OCI-LY1 (cell line): ENCODE measurements at regions not wholly inside any gene's neighbourhood (a gene's known extent, or its start where the extent isn't known, plus 50 kb on each side); places are given as distances from the start of the nearest gene placed in this dataset.

Source experiments
- H2AFZ ChIP-seq: fragments of 200-600 bp; sonication (generic), shearing (Covaris generic); 2 replicates; pipeline ENCODE4 v1.6.0; 2014; ENCODE audit warnings: antibody characterized with exemption, mild to moderate bottlenecking, low read length
- H3F3A ChIP-seq: fragments of 200-600 bp; sonication (generic), shearing (Covaris generic); 2 replicates; pipeline ENCODE4 v1.6.0; 2014; ENCODE audit warnings: mild to moderate bottlenecking, antibody characterized with exemption, low read length, moderate library complexity; ENCODE audit not compliant: insufficient read depth
- H3K27ac ChIP-seq: fragments of 200-600 bp; sonication (generic); 2 replicates; pipeline ENCODE4 v1.5.1; 2014; ENCODE audit warnings: low read length, mixed run types, mild to moderate bottlenecking, low read depth; ENCODE audit not compliant: poor library complexity, severe bottlenecking
- H3K27me3 ChIP-seq: fragments of 200-600 bp; sonication (generic); 2 replicates; pipeline ENCODE4 v1.6.0; 2014; ENCODE audit warnings: antibody characterized with exemption, mild to moderate bottlenecking, low read length, moderate library complexity; ENCODE audit not compliant: insufficient read depth
- H3K36me3 ChIP-seq: fragments of 200-600 bp; sonication (generic); 2 replicates; pipeline ENCODE4 v1.6.1; 2014; ENCODE audit warnings: mild to moderate bottlenecking, antibody characterized with exemption, low read length, moderate library complexity, mixed read lengths; ENCODE audit not compliant: insufficient read depth
- H3K4me1 ChIP-seq: fragments of 200-600 bp; sonication (generic); 2 replicates; pipeline ENCODE4 v1.5.1; 2014; ENCODE audit warnings: mild to moderate bottlenecking, low read length, moderate library complexity; ENCODE audit not compliant: insufficient read depth, severe bottlenecking
- H3K4me2 ChIP-seq: fragments of 200-600 bp; sonication (generic), shearing (Covaris generic); 2 replicates; pipeline ENCODE4 v1.6.1; 2014; ENCODE audit warnings: low read length
- H3K4me3 ChIP-seq: fragments of 200-600 bp; sonication (generic); 2 replicates; pipeline ENCODE4 v1.5.1; 2014; ENCODE audit warnings: low read length, low read depth, mild to moderate bottlenecking, mixed read lengths; ENCODE audit not compliant: poor library complexity, severe bottlenecking
- H3K79me2 ChIP-seq: fragments of 200-600 bp; shearing (Covaris generic); 2 replicates; pipeline ENCODE4 v1.6.1; 2016; ENCODE audit warnings: mixed run types, low read length, mixed read lengths; ENCODE audit not compliant: insufficient read depth
- H3K9ac ChIP-seq: fragments of 200-600 bp; sonication (generic), shearing (Covaris generic); 2 replicates; pipeline ENCODE4 v1.6.1; 2014; ENCODE audit warnings: mild to moderate bottlenecking, low read length, mixed read lengths
- H3K9me2 ChIP-seq: fragments of 200-600 bp; sonication (generic), shearing (Covaris generic); 2 replicates; pipeline ENCODE4 v1.6.1; 2014; ENCODE audit warnings: low read depth, mild to moderate bottlenecking, low read length, mixed read lengths
- H3K9me3 ChIP-seq: fragments of 200-600 bp; shearing (Covaris generic); 2 replicates; pipeline ENCODE4 v1.6.1; 2014; ENCODE audit warnings: low read length, mixed read lengths
- H4K20me1 ChIP-seq: fragments of 200-600 bp; sonication (generic), shearing (Covaris generic); 2 replicates; pipeline ENCODE4 v1.6.0; 2016; ENCODE audit warnings: mild to moderate bottlenecking, low read length; ENCODE audit not compliant: insufficient read depth
- EZH2 ChIP-seq: fragments of 200-600 bp; sonication (generic), shearing (Covaris generic); IDR thresholded peaks from 2 replicates; pipeline ENCODE4 v1.8.0; 2017; ENCODE audit warnings: borderline replicate concordance, mixed run types, mild to moderate bottlenecking, antibody characterized with exemption, low read length, moderate library complexity, mixed read lengths
- TF ChIP-seq, protein P1 (sequence below): fragments of 200-600 bp; sonication (generic), shearing (Covaris generic); IDR thresholded peaks from 2 replicates; pipeline ENCODE4 v1.5.1; 2017; ENCODE audit warnings: mild to moderate bottlenecking, antibody characterized with exemption, low read length, moderate library complexity, mixed read lengths

DNA sequence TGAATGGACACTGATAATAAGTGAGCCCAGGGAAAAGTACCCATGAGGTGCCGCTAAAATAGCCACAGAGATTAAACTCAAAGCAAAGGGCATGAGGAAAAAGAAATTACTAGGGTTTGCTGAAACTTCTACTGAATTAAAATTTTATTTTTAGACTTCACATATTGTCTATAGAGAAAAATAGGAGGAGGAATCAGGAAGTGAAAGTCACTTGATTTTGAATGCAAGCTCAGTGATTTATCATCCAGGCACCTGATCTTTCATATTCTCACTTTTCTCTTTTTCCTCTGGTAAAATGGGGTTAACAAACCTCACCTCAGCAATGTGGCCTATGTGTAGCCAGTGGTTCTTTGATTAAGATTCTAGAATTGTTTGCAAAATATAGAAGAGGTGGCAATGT, 479.8 kb downstream of the BCL11B start:
- Histone ChIP-seq H3K27ac (no peak overlapping the region), H4K20me1 (no peaks in the 10 kb centered on the region), H3K9ac (no peak overlapping the region), H2AFZ (no peak overlapping the region), H3K9me3 (no peaks in the 10 kb centered on the region), H3K9me2 (no peaks in the 10 kb centered on the region), H3F3A (no peaks in the 10 kb centered on the region), H3K79me2 (no peaks in the 10 kb centered on the region), H3K4me1 (no peaks in the 10 kb centered on the region), H3K36me3 (no peaks in the 10 kb centered on the region), H3K27me3 (no peaks in the 10 kb centered on the region), H3K4me3 (no peak overlapping the region), H3K4me2 (no peak overlapping the region)
- TF ChIP-seq, protein P1, sequence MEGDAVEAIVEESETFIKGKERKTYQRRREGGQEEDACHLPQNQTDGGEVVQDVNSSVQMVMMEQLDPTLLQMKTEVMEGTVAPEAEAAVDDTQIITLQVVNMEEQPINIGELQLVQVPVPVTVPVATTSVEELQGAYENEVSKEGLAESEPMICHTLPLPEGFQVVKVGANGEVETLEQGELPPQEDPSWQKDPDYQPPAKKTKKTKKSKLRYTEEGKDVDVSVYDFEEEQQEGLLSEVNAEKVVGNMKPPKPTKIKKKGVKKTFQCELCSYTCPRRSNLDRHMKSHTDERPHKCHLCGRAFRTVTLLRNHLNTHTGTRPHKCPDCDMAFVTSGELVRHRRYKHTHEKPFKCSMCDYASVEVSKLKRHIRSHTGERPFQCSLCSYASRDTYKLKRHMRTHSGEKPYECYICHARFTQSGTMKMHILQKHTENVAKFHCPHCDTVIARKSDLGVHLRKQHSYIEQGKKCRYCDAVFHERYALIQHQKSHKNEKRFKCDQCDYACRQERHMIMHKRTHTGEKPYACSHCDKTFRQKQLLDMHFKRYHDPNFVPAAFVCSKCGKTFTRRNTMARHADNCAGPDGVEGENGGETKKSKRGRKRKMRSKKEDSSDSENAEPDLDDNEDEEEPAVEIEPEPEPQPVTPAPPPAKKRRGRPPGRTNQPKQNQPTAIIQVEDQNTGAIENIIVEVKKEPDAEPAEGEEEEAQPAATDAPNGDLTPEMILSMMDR: no peak
- TF ChIP-seq EZH2: no peak

DNA sequence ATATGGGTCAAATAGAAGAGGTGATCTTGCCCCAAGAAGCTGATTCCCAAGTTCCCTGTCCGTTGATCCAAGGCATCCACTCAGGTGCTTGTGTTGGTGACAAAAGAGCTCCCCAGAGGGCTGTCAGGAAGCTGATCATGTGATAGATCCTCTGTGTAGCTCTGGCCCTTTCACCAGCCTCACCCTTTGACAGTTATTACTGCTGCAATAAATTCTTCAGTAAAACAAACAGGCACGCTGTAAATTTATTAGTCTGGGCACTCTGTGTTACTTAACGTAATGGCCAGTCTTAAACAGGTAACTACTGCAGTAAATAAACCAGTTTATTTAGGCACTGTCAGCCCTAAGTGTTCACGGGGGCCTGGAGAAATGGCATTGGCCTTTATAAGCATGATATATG, 473.9 kb downstream of the BCL11B start:
- no peaks in the 10 kb centered on the region for H3K9me3 ChIP-seq
- no peaks in the 10 kb centered on the region for H3K4me1 ChIP-seq
- H4K20me1 ChIP-seq: no peaks in the 10 kb centered on the region
- H3K9ac ChIP-seq: no peak overlapping the region
- no peaks in the 10 kb centered on the region for H3K27me3 ChIP-seq
- H3K4me3 ChIP-seq: no peak overlapping the region
- H3K9me2 ChIP-seq: no peaks in the 10 kb centered on the region
- no peaks in the 10 kb centered on the region for H3K79me2 ChIP-seq
- no peak overlapping the region for H3K4me2 ChIP-seq
- no peaks in the 10 kb centered on the region for H3K36me3 ChIP-seq
- no peak overlapping the region for H2AFZ ChIP-seq
- TF ChIP-seq, protein P1: no peak
- no peak for TF ChIP-seq EZH2
- no peaks in the 10 kb centered on the region for H3F3A ChIP-seq
- no peak overlapping the region for H3K27ac ChIP-seq

DNA sequence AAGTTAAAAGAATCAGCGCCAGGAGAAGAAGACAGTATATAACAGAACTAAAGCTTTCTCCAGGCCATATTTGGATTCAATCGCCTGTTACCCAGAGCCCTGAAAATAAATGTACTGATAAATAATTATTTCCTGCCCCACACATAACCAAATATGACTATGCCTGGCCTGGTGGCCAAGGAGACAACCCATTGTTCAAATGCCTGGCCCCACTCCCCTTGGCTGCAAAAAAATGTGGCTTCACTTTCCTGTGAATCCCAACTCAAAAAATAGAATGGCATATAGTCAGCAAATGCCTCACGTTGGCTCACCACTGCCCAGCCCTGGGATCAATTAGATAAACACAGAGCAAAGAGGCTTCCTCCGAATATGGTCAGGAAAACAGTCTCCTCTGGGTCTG, 472.1 kb downstream of the BCL11B start:
- TF ChIP-seq, protein P1: no peak
- TF ChIP-seq EZH2: no peak
- Histone ChIP-seq H3K9me3 (no peaks in the 10 kb centered on the region), H3K79me2 (no peaks in the 10 kb centered on the region), H3K4me3 (no peak overlapping the region), H3K9ac (no peak overlapping the region), H3K4me1 (no peaks in the 10 kb centered on the region), H2AFZ (no peak overlapping the region), H3F3A (no peaks in the 10 kb centered on the region), H4K20me1 (no peaks in the 10 kb centered on the region), H3K9me2 (no peaks in the 10 kb centered on the region), H3K27me3 (no peaks in the 10 kb centered on the region), H3K4me2 (no peak overlapping the region), H3K27ac (no peak overlapping the region), H3K36me3 (no peaks in the 10 kb centered on the region)
